ENCODE measurements at regions not wholly inside any gene's neighbourhood (a gene's known extent, or its start where the extent isn't known, plus 50 kb on each side); places are given as distances from the start of the nearest gene placed in this dataset.

DNA sequence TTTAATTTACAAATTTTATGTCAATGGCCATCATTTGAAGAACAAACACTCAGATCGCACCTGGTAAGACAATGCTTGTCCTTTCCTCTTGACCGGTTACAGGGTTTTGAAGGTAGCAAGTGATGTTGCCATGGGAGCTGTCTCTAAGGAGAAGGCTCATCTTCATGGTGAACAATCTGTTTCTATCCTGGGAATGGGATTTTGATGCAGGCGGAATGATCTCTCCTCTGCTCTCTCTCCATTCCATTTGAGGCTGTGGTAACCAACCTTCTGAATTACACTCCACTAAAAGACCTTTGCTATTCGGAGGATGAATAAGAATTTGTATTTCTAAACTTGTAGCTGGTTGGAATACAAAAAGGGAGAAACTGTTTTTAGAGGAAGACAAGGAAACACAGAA lies 57.9 kb upstream of the SLC5A9 start:
- DNase-seq: no peak

DNA sequence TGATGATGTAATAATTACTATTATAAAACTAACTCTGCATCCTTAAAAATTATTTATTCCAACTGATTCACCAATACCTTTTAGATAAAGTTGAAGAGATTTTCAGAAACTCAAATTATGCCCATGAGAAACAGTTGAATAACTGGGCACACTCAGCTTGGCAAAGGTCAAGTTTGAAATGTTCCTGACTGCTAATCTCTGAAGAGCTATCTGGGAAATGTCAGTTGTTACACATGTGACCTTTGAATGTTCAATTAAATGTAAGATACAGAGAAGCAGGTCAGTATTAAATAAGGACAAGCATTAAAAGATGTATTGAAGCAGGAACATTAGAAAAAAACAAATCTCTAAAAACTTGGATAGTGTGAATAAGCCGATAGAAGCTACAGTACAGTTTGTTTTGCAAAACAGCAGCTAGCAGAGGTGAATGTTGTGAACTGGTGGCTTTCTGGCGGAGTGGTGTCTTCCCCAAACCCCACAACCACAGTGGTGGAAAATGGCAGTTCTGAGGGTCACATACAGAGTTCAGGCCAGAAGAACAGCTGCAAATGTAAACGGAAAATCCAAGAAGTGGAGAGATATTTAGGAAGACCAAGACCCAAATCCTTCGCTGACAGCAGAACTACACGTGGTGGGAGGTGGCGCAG lies 61.9 kb upstream of the SLC5A9 start:
- DNase-seq: no peak

DNA sequence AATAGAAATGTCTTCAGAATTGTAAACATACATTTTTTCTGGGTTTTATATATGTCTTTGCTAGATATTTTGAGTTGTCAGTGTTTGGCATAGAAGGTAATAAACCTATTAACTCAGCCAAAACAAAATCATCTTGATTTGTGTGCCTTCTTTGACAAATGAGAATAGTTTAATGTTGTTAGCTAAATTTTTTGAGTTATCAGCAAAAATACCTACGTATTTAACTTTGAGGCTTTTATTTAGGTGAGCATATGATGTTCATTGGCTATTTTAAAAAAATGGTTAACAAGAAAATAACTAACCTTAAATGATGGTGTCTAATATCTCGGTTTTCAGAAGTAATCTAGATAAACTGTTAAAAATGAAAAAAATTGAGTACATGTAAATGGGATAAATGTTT lies 83.2 kb upstream of the SLC5A9 start:
- no peak for DNase-seq

DNA sequence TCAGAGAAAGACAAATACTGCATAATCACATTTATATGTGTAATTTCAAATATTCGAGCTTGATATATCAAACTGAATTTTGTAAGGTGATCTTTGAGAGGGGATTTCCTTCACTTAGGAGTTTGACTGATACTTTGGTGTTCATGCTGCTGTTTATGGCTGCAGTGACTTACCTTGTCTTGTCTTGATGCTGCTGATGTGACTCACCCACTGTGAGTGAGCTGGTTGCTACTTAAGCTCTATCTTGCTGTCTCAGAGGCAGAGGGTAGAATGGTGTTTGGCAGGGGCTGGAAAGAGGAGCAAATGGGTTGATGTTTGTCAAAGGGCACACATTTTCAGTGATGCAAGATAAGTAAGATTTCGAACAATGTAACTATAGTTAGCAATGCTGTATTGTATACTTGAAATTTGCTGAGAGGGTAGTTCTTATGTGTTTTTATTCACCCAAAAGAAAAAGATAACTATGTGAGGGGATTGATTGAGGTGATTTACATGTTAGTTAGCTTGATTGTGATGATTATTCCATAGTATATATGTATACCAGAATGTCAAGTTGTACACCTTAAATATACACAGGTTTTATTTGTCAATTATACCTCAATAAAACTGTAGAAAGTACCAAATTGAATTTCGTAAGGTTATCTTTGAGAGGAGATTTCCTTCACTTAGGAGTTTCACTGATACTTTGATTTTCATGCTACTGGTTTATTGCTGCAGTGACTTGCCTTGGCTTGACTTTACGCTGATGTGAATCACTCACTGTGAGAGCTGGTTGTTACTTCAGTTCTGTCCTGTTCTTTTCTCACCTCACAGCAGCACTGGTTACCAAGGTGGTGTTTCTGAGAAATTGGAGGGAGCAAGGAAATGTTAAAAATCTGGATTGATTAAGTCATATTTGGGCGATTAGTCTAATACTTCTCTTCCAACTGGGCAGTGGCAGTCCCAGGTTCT lies 94.5 kb upstream of the SLC5A9 start:
- DNase-seq: no peak

DNA sequence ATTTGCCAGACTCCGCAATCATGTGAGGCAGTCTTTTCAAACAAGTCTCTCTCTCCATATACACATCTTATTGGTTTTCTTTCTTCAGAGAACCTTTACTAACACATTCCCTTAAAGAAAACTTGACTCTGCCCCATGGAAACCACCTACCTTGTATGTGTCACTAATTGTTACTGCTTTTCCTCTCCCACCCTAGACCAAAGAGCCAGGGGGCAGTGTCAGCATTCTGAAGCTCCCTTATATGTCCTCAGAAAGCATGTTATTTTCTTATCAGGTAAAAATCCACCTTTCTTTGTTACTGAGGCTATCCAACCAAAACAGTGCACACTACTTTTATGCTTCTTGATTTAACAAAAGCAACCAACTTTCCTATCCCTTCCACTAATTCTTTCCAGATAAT lies 98.9 kb upstream of the SLC5A9 start:
- no peak for DNase-seq

DNA sequence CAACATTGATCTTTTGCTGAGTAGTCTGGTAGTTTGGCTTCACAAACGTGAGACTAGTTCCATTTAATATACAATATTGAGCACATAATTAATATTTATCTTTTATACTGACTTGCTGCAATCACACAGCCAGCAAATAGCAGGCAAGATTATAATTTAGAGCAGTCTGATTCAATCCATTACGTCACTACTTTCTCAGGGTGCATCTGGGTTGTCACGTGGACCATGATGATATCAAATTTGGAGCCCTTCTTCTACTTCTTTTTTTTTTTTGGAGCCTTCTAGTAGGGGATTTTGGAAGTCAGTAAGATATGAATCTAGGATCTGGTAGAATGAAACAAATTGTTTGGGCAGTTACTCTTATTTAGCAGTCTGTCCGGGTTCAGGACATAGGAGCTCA lies 100.6 kb upstream of the SLC5A9 start:
- no peak for DNase-seq

DNA sequence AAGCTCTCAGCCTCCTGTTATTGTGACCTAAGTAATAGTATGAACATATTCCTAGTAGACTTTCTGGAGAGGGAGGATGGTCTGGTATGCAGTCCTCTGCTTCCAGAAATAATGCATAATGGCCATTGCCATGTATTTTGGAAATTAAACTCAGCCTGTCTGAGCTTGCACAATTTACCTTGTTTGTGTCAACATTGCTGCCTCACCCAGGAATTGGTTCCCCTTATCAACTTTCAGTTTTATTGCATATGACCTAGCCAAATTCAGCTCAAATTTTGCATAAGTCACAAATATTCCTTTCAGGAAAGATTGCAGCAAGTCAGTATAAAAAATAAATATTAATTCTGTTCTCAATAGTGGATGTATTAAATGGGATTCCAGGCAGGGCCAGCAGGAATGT lies 101.9 kb upstream of the SLC5A9 start:
- DNase-seq: no peak

DNA sequence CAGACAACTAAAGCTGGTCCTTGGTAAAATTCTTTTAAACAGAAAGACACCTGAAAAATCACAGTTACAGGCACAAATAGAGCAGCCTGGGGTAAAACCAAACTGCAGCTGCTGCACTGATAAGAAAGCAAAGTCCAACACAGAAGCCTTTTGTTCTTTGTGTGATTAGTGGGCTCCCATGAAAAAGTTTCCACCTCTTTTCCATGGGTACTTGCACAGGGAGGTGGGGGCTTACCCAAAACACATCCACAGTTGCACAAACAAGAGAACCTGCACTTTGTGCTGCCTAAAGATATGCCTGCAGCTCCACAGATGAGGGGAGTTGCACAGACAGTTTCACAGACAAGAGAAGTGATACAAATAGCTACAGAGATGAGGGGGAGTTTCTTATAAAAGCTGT lies 106.7 kb upstream of the SLC5A9 start:
- no peak for DNase-seq

DNA sequence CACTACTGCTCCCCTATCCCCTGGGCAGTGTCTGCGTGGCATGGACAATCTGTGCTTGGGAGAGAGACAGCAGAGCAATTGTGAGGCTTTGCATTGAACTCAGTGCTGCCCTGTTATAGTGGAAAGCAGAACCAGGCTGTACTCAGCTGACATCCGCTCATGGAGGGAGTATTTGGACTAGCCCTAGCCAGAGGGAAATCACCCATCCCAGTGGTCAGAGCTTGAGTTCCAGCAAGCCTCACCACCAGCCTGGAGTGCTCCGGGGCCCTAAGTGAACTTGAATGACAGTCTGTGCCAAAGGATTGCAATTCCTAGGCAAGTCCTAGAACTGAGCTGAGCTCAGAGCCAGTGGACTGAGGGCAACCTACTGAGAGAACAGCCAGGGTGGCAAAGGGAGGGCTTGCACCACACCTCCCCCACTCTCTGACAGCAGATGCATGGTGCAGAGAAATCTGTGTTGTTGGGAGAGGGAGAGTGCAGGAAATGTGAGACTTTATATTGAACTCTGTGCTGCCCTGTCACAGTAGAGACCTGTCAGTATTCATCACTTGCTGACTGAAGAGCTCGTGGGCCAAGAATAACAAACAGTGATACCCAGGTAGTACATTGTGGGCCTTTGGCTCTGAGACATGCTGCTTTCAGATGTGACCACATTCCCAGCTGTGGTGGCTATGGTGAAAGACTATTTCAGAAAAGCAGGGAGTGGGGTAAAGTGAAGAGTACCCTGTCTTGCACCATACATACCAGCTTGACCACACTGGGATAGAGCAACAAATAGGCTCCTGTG lies 107.7 kb upstream of the SLC5A9 start:
- DNase-seq: no peak

DNA sequence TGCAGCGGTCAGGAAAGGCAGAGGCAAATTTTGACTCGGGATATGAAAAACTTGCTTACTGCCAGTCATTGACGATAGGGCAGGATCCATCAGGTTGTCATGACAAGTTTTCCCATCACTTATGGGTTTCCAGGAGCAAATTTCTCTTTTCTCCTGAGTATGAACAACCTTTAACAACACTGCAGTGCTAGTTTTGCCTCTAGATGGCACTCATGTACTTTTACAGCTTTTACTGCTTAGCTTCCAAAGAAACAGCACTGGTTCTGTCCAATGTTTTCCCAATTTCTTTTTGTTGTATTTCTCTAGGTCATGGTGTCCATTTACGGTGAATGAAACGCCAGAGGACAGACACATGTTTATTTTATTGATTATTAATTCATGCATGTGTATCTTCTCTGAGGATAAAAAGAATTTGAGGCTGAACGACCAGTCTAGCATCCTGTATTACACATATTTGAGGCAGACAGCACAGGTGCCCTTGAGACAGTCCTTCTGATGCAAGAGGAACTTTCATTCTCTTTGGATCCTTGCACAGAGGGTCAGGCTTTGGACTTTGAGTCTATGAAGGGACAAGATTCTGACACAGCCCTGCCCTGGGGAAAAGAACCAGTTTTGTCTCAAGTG lies 112.3 kb upstream of the TRABD2B start:
- no peak for DNase-seq

DNA sequence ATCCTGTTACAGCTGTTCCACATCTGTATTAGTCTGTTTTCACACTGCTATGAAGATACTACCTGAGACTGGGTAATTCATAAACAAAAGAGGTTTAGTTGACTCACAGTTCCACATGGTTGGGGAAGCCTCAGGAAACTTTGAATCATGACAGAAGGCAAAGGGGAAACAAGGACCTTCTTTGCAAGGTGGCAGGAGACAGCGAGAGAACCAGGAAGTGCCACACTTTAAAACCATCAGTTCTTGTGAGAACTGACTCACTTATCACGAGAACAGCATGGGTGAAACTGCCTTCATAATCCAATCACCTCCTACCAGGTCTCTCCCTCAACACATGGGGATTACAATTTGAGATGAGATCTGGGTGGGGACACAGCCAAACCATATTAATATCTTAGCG lies 110.3 kb upstream of the TRABD2B start:
- no peak for DNase-seq

DNA sequence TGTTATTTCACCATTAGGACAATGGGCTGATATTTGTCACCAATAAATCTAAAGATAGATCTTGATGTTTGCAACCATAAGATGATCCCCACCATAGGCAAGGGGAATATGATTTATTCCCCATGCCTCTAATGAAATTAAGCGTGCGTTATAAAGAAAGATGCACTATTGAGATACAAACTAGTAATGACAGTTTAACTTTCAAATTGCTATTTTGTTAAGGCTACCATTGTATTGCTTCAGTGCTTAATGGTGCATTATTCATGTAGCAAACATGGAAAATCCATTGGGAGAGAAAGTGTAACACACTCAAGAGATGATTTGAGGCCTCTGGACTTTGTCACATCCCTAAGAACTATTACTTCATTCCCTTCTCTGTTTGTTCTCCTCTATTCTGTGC lies 108.9 kb upstream of the TRABD2B start:
- DNase-seq: no peak

DNA sequence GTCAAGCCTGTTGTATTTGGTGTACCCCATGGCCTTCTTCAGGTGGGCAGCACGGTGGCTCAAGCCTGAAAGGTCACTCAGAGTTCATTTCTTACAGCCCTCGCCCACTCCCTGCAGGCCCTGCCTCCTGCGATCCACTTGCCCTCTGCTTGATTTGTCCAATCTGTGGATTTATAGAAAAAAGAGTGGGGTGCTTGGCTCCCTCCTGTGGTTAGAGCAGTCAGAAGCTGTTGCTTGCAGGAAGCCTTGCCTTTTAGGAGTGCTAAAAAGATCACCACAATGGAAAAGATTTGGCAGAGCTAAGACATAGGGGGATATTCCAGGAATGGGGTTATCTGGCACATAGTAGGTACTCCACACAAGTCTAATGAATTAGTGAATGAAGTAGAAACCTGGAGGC lies 108.0 kb upstream of the TRABD2B start:
- DNase-seq: no peak

DNA sequence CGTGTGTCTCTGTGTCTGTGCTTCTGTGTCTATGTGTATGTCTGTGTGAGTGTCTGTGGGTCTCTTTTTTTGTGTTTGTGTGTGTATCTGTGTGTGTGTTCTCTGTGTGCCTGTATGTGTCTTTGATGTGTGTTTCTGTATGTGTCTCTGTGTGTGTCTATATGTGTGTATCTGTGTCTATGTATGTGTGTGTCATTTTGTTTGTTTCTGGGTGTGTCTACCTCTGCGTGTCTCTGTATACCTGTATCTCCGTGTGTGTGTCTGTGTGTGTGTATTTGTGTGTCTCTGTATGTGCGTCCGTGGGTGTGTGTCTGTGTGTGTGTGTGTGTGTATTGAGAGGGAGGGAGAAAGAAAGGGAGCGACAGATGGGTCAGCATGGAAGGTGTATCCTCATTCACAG lies 106.3 kb upstream of the TRABD2B start:
- no peak for DNase-seq

DNA sequence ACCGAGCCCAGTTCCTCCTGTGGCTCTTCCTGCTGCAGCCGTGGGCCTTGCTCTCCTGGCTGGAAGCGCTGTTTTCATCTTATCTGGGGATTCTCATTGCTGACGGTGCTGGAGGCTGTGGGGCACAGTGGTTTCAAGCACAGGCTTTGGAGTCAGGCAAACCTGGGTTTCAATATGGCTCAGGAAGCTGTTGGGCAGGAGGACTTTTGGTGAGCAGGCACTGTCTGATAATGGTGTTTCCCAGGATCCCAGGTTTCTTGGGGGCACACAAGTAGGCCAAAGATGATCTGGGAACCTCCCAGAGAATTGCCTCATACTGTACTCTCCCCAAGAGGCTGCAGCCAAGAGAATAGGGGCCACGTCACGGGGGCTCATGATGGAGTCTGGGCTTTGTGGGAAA lies 105.6 kb upstream of the TRABD2B start:
- DNase-seq: no peak

DNA sequence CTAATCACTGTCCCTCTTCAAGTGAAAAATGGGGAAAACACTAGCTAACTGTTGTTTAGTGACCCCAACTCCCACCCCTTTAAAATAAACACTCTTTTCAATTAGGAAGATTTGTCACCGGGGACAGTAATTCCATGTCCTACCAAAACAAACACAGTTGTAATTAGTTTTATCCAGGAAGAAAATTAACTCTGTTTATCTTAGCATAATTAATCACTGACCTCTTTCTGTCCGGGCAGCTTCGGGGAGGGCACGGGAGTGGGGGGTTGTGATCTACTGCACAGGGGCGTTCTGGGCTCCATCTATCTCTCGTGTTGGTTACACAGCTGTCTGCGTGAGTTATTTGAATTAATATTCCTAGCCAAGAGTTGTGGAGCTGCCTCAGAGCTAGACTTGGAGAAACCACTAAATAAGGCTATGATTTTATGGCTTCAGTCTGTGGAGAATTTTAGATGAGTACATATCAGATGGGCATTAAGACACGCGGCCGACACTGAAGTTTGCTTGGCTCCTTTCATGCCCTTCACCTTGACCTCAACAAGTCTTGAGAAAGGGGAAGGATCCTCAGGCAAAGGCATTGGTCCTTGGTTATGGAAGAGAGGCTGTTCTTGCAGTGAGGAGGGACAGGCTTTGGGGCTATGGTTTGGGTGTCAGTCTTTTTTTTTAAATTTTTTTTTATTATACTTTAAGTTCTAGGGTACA lies 102.0 kb upstream of the TRABD2B start:
- no peak for DNase-seq

DNA sequence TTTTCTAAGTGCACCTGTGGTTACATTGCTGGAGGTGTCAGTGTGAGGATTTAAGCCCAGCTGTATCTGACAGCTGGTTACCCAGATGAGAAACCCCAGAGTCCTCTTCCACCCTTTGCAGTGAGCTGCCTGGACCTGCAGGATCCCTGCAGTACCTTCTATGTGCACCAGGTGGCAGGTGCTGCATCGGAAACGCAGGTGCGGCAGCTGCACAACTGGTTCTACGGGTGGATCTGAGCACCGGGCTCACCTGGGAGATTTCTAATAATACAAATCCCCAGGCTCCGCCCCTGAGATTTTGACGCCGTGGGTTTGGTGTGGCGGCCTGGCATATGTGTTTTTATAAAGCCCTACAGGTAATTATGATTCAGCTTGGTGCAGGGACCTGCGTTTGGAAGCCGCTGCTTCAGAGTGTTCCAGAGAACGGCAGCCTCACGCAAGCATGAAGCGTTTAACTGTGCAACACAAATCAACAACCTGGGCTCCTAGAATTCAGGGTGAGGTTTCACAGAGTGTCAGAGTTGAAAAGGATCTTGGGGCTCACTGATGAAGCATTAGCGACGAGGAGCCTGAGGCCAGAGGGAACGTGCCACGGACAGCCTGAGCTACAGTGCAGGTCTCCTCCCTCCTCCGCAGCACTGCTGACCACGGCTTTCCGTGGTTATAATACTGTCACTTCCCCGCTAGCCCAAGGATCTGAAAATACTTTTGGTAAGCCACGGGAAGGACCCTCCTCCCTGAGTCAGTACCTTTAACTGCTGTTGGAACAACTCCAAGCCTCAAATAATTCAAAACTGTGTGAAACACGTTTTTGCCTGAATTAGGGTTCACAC lies 96.7 kb upstream of the TRABD2B start:
- DNase-seq: peak; percentile 74 to 79

DNA sequence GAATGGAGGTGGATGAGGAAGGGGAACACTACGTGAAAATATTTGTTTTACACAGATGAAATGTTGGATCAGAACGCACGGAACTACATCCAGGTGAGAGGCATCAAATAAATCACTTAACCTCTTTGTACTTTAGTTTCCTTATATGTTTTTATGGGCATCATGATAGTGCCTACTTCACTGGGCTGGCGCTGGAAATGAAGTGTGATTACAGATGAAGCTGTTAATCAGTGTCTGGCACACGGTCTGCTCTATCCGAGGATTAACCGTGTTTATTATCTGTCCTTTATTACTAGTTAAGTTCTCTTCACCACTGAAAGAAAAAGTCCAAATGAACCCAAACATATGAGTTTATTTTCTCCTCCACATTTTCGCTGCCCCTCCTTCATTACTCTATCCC lies 96.0 kb upstream of the TRABD2B start:
- DNase-seq: no peak

DNA sequence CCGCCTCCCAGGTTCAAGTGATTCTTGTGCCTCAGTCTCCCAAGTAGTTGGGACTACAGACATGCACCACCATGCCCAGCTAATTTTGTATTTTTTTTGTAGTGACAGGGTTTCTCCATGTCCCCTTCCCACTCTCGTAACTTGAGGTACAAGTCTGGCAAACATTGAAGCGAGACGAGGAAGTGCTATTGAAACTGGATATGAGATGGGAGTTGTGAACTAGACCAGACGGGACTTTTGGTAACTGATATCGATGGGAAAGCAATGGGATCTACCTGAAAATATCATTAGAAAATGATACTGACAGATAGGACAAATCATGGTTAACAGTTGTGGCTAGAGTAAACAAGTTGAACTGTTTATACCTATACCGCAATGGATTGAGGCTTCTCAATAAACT lies 95.2 kb upstream of the TRABD2B start:
- DNase-seq: no peak

DNA sequence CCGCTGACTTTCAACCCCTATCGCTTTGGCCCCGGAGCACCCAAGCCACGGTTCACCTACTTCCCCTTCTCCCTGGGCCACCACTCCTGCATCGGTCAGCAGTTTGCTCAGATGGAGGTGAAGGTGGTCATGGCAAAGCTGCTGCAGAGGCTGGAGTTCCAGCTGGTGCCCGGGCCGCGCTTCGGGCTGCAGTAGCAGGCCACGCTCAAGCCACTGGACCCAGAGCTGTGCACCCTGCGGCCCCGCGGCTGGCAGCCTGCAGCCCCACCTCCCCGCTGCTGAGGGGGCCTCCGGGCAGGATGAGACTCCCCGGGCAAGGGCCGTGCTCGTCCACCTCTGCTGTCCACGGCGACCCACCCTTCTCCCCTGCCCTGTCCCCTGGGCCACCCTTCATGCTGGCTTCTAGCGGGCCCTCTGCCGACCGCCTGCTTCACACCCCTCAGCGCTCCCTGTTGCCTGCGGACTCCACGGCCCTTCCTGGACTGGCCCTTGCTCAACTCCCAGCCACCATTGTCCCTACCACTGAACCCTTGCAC lies 92.2 kb upstream of the TRABD2B start:
- no peak for DNase-seq

DNA sequence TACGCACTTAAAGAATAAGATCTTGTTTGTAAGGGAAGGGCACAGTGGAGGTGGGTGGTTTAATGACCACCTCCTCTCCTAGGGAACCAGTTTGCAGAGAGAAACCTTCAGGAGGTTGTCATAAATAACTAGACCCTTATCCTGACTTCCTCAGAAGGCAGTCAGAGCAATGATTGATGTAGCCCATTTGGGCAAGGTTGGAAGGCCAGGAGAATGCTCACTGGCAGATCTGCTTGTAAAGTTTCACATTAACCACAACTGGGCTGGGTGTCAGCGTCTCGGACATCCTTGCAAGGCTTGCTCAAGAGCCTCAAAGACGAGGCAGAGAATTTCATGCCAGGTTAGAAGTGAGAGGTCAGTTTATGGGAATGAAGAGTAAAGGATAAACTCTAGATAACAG lies 87.6 kb upstream of the TRABD2B start:
- DNase-seq: no peak
